SU-DHL-6 (cell line): ENCODE measurements at regions not wholly inside any gene's neighbourhood (a gene's known extent, or its start where the extent isn't known, plus 50 kb on each side); places are given as distances from the start of the nearest gene placed in this dataset.

ENCODE experiments used
- H2AFZ ChIP-seq: fragments of 200-600 bp; sonication (generic); 2 replicates; pipeline ENCODE4 v1.6.1; 2014; ENCODE audit warnings: low read depth, mild to moderate bottlenecking, moderate library complexity, mixed read lengths, antibody characterized with exemption, low read length; ENCODE audit not compliant: severe bottlenecking
- H3F3A ChIP-seq: fragments of 200-600 bp; shearing (Covaris generic); 2 replicates; pipeline ENCODE4 v1.6.0; 2016; ENCODE audit warnings: antibody characterized with exemption, mild to moderate bottlenecking; ENCODE audit not compliant: insufficient read depth
- H3K27ac ChIP-seq: fragments of 200-600 bp; sonication (generic); 2 replicates; pipeline ENCODE4 v1.5.1; 2016; ENCODE audit warnings: low read depth, mild to moderate bottlenecking, low read length, moderate library complexity, mixed read lengths
- H3K27me3 ChIP-seq: fragments of 200-600 bp; sonication (generic), shearing (Covaris generic); 2 replicates; pipeline ENCODE4 v1.6.0; 2014; ENCODE audit warnings: mild to moderate bottlenecking, low read length
- H3K36me3 ChIP-seq: fragments of 200-600 bp; sonication (generic); 2 replicates; pipeline ENCODE4 v1.6.1; 2014; ENCODE audit warnings: mild to moderate bottlenecking, low read length, mixed read lengths
- H3K4me2 ChIP-seq: fragments of 300-600, 200-600 bp; shearing (Covaris generic), sonication (generic); 2 replicates; pipeline ENCODE4 v1.6.0; 2014; ENCODE audit warnings: low read length, low read depth, mild to moderate bottlenecking; ENCODE audit not compliant: poor library complexity, severe bottlenecking
- H3K4me3 ChIP-seq: fragments of 200-600 bp; sonication (generic); 2 replicates; pipeline ENCODE4 v1.5.1; 2014; ENCODE audit warnings: antibody characterized with exemption, low read length, mild to moderate bottlenecking, mixed read lengths; ENCODE audit not compliant: insufficient read depth, poor library complexity, severe bottlenecking
- H3K79me2 ChIP-seq: fragments of 200-600 bp; sonication (generic); 2 replicates; pipeline ENCODE4 v1.6.1; 2014; ENCODE audit warnings: mild to moderate bottlenecking, low read length, moderate library complexity; ENCODE audit not compliant: insufficient read depth
- H3K9ac ChIP-seq: fragments of 200-600 bp; sonication (generic); 2 replicates; pipeline ENCODE4 v1.7.0; 2014; ENCODE audit warnings: mild to moderate bottlenecking, low read length
- H3K9me2 ChIP-seq: fragments of 200-600 bp; sonication (generic); replicated peaks from 2 replicates; pipeline ENCODE4 v1.6.1; 2014; ENCODE audit warnings: low read length; ENCODE audit not compliant: insufficient read depth
- H3K9me3 ChIP-seq: fragments of 200-600 bp; sonication (generic); 2 replicates; pipeline ENCODE4 v1.6.1; 2014; ENCODE audit warnings: low read length, mixed read lengths; ENCODE audit not compliant: insufficient read depth
- H4K20me1 ChIP-seq: fragments of 200-600 bp; sonication (generic); 2 replicates; pipeline ENCODE4 v1.6.1; 2014; ENCODE audit warnings: low read depth, mild to moderate bottlenecking, antibody characterized with exemption, low read length, moderate library complexity, mixed read lengths
- CTCF ChIP-seq: fragments of 200-600 bp; sonication (generic); IDR thresholded peaks from one replicate; pipeline ENCODE4 v1.5.1; 2017; ENCODE audit warnings: antibody characterized with exemption, mild to moderate bottlenecking, low read length, moderate library complexity; ENCODE audit not compliant: insufficient read depth, poor library complexity, severe bottlenecking
- EZH2phosphoT487 ChIP-seq: fragments of 200-600 bp; sonication (generic), shearing (Covaris generic); conservative IDR thresholded peaks from 2 replicates; pipeline ENCODE4 v1.6.1; 2018; ENCODE audit warnings: mild to moderate bottlenecking, antibody characterized with exemption, low read length, moderate library complexity, mixed read lengths

GRCh38 chr5:16383544-16384052 is 82.0 kb downstream of the ZNF622 start:
- Histone ChIP-seq H3K9me3 (no peaks in the 10 kb centered on the region), H3K79me2 (no peaks in the 10 kb centered on the region), H3K4me3 (no peak overlapping the region), H2AFZ (no peak overlapping the region), H3K9ac (no peak overlapping the region), H3K27me3 (no peaks in the 10 kb centered on the region), H3K9me2 (no peaks in the 10 kb centered on the region), H3K27ac (no peak overlapping the region), H4K20me1 (no peaks in the 10 kb centered on the region), H3K36me3 (no peaks in the 10 kb centered on the region), H3K4me2 (no peak overlapping the region), H3F3A (no peaks in the 10 kb centered on the region)
- TF ChIP-seq EZH2phosphoT487 (no peak), CTCF (no peak)

- no peaks in the 10 kb centered on the region for H3K9me2 ChIP-seq
- H3K27ac ChIP-seq: no peak overlapping the region
- H3K4me2 ChIP-seq: no peak overlapping the region
- peaks cover 4% of the 10 kb centered on the region; the same call in 1 of the 2 replicates for H3K27me3 ChIP-seq
- no peaks in the 10 kb centered on the region for H3K79me2 ChIP-seq
- H3K36me3 ChIP-seq: no peaks in the 10 kb centered on the region
- no peak for TF ChIP-seq CTCF
- no peak for TF ChIP-seq EZH2phosphoT487
- H3K4me3 ChIP-seq: no peak overlapping the region
- no peaks in the 10 kb centered on the region for H3F3A ChIP-seq
- H4K20me1 ChIP-seq: no peaks in the 10 kb centered on the region
- H2AFZ ChIP-seq: no peak overlapping the region
- no peak overlapping the region for H3K9ac ChIP-seq
- no peaks in the 10 kb centered on the region for H3K9me3 ChIP-seq
Observed at GRCh38 chr5:16382047-16382446, 83.6 kb downstream of the ZNF622 start.

GRCh38 chr5:16378762-16379161 is 86.8 kb downstream of the ZNF622 start:
- Histone ChIP-seq H3K9me3 (no peaks in the 10 kb centered on the region), H2AFZ (no peak overlapping the region), H3K79me2 (no peaks in the 10 kb centered on the region), H3F3A (no peaks in the 10 kb centered on the region), H3K4me3 (no peak overlapping the region), H3K9me2 (no peaks in the 10 kb centered on the region), H4K20me1 (no peaks in the 10 kb centered on the region), H3K27ac (no peak overlapping the region), H3K4me2 (no peak overlapping the region), H3K27me3 (peaks cover 4% of the 10 kb centered on the region; the same call in 1 of the 2 replicates), H3K9ac (no peak overlapping the region), H3K36me3 (no peaks in the 10 kb centered on the region)
- TF ChIP-seq EZH2phosphoT487 (no peak), CTCF (no peak)
